ENCODE measurements at regions not wholly inside any gene's neighbourhood (a gene's known extent, or its start where the extent isn't known, plus 50 kb on each side); places are given as distances from the start of the nearest gene placed in this dataset.

DNA sequence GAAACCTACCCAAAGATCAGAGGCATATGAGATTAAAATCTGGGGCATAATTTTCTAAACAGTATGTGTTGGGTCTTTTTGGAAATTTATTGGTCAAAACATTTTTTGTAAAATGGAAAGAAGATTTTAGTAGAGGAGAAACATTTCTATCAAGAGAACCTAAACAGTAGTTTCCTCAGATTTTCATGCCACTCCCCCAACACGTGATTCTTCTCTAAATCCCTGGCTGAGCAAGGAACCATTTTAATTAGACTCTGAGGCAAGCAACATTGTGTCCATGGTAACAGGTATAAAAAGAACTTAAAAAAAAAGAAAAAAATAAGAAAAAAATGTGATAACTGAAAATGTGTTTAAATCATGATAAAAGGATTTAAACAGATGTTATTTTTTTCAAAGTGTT lies 1105.2 kb upstream of the ZEB2 start:
- TF ChIP-seq, protein P1, sequence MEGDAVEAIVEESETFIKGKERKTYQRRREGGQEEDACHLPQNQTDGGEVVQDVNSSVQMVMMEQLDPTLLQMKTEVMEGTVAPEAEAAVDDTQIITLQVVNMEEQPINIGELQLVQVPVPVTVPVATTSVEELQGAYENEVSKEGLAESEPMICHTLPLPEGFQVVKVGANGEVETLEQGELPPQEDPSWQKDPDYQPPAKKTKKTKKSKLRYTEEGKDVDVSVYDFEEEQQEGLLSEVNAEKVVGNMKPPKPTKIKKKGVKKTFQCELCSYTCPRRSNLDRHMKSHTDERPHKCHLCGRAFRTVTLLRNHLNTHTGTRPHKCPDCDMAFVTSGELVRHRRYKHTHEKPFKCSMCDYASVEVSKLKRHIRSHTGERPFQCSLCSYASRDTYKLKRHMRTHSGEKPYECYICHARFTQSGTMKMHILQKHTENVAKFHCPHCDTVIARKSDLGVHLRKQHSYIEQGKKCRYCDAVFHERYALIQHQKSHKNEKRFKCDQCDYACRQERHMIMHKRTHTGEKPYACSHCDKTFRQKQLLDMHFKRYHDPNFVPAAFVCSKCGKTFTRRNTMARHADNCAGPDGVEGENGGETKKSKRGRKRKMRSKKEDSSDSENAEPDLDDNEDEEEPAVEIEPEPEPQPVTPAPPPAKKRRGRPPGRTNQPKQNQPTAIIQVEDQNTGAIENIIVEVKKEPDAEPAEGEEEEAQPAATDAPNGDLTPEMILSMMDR (IDR thresholded peaks at IDR 0.05; ENCODE audit: low read depth, low read length, missing control alignments) = no peak
- no peak for DNase-seq (ENCODE audit: extremely low read depth, low read depth)
- H3K4me3 ChIP-seq (replicated peaks; ENCODE audit: low read depth, low read length) = no peak overlapping the region

GRCh38 chr2:145623136-145623535 lies 1103.2 kb upstream of the ZEB2 start:
- no peak for DNase-seq (ENCODE audit: extremely low read depth, low read depth)
- TF ChIP-seq, protein P1 (IDR thresholded peaks at IDR 0.05; ENCODE audit: low read depth, low read length, missing control alignments) = no peak
- no peak overlapping the region for H3K4me3 ChIP-seq (replicated peaks; ENCODE audit: low read depth, low read length)

GRCh38 chr2:145622285-145622684 lies 1102.4 kb upstream of the ZEB2 start:
- H3K4me3 ChIP-seq (replicated peaks; ENCODE audit: low read depth, low read length) = no peak overlapping the region
- TF ChIP-seq, protein P1 (IDR thresholded peaks at IDR 0.05; ENCODE audit: low read depth, low read length, missing control alignments) = no peak
- no peak for DNase-seq (ENCODE audit: extremely low read depth, low read depth)

DNA sequence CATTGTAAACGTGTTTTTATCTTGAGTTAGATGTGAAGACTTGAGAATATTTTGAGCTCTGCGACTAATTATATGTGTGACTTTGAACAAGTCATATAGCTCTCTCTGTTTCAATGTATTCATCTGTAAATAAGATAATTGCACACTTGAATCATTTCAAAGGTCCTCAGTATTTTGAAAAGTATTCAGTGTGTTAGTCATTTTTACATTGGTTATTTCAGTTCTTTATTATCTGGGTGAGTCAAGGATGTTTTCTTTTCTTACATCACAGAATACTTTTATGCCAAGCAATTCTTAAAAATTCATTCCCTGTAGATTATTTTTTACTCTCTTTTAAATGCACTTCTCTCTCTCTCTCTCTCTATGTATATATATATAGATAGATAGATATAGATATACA lies 1098.0 kb upstream of the ZEB2 start:
- no peak overlapping the region for H3K4me3 ChIP-seq (replicated peaks; ENCODE audit: low read depth, low read length)
- no peak for DNase-seq (ENCODE audit: extremely low read depth, low read depth)
- TF ChIP-seq, protein P1 (IDR thresholded peaks at IDR 0.05; ENCODE audit: low read depth, low read length, missing control alignments) = no peak

- no peak overlapping the region for H3K4me3 ChIP-seq (replicated peaks; ENCODE audit: low read depth, low read length)
- DNase-seq (ENCODE audit: extremely low read depth, low read depth) = no peak
- TF ChIP-seq, protein P1 (IDR thresholded peaks at IDR 0.05; ENCODE audit: low read depth, low read length, missing control alignments) = no peak
Observed at GRCh38 chr2:145617420-145617819, 1097.5 kb upstream of the ZEB2 start.

- no peak overlapping the region for H3K4me3 ChIP-seq (replicated peaks; ENCODE audit: low read depth, low read length)
- DNase-seq (ENCODE audit: extremely low read depth, low read depth) = no peak
- TF ChIP-seq, protein P1 (IDR thresholded peaks at IDR 0.05; ENCODE audit: low read depth, low read length, missing control alignments) = no peak
Observed at GRCh38 chr2:145615626-145616025, 1095.7 kb upstream of the ZEB2 start.

GRCh38 chr2:145609951-145610350 lies 1090.0 kb upstream of the ZEB2 start:
- H3K4me3 ChIP-seq (replicated peaks; ENCODE audit: low read depth, low read length) = no peak overlapping the region
- TF ChIP-seq, protein P1 (IDR thresholded peaks at IDR 0.05; ENCODE audit: low read depth, low read length, missing control alignments) = no peak
- no peak for DNase-seq (ENCODE audit: extremely low read depth, low read depth)

All from HFF-Myc (cell line).